ENCODE measurements at regions not wholly inside any gene's neighbourhood (a gene's known extent, or its start where the extent isn't known, plus 50 kb on each side); places are given as distances from the start of the nearest gene placed in this dataset.

- no peak for TF ChIP-seq CTCF (IDR thresholded peaks at IDR 0.05; ENCODE audit: poor library complexity, severe bottlenecking)
- TF ChIP-seq EP300 (conservative IDR thresholded peaks at IDR 0.05; ENCODE audit: poor library complexity, severe bottlenecking): no peak
- no peak for TF ChIP-seq EZH2 (IDR thresholded peaks at IDR 0.05; ENCODE audit: borderline replicate concordance, insufficient read depth, low read length, poor library complexity, severe bottlenecking)
- no peak for TF ChIP-seq RAD21 (conservative IDR thresholded peaks at IDR 0.05)
- TF ChIP-seq POLR2AphosphoS5 (IDR thresholded peaks at IDR 0.05): no peak
- TF ChIP-seq REST (IDR thresholded peaks at IDR 0.05; ENCODE audit: borderline replicate concordance): no peak
Measured at GRCh38 chr12:114916124-114916523, 232.1 kb upstream of the TBX3 start.
